Prostate gland (tissue), 2 donors: ENCODE measurements at regions not wholly inside any gene's neighbourhood (a gene's known extent, or its start where the extent isn't known, plus 50 kb on each side); places are given as distances from the start of the nearest gene placed in this dataset.

Source experiments
- POLR2A ChIP-seq: fragments of 450-650 bp; IDR thresholded peaks from one replicate; pipeline ENCODE4 v1.6.1; 2016; ENCODE audit warnings: antibody characterized with exemption, mild to moderate bottlenecking
- TF ChIP-seq, protein P1 (sequence below), 4 experiments: fragments of 200-600 bp in 2 of 4; fragments of 450-650 bp in 2 of 4; sonication (generic) in 2 of 4; IDR thresholded peaks; 1 replicate in 3 of 4; 2 replicates in 1 of 4; pipeline ENCODE4 v1.5.1; 2016 to 2019; ENCODE audit warnings: antibody characterized with exemption in 4 of 4, mild to moderate bottlenecking in 2 of 4, moderate library complexity in 2 of 4

DNA sequence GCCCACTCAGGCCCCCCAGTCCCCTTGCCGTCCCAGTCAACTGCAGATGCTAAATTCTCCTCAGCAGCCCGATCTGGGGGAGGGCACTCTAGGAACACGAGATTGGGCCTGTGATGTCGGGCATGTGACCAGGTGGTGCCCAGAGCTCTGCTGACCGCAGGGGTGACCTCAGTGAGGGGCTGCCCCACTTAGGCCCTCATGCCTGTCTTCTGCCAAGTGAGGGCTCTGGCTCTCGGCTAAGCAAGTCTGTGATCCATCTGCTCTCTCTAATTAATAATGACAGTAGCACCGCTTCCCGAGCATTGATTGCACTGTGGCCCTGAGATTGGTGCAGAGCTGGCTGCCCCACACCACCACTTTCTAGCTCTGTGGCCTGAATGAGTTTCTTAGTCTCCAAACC lies 138.8 kb downstream of the MRM1 start:
- TF ChIP-seq, protein P1, sequence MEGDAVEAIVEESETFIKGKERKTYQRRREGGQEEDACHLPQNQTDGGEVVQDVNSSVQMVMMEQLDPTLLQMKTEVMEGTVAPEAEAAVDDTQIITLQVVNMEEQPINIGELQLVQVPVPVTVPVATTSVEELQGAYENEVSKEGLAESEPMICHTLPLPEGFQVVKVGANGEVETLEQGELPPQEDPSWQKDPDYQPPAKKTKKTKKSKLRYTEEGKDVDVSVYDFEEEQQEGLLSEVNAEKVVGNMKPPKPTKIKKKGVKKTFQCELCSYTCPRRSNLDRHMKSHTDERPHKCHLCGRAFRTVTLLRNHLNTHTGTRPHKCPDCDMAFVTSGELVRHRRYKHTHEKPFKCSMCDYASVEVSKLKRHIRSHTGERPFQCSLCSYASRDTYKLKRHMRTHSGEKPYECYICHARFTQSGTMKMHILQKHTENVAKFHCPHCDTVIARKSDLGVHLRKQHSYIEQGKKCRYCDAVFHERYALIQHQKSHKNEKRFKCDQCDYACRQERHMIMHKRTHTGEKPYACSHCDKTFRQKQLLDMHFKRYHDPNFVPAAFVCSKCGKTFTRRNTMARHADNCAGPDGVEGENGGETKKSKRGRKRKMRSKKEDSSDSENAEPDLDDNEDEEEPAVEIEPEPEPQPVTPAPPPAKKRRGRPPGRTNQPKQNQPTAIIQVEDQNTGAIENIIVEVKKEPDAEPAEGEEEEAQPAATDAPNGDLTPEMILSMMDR (IDR thresholded peaks at IDR 0.05) = no peak
- no peak for TF ChIP-seq POLR2A
